LNCaP clone FGC (cell line): ENCODE measurements at regions not wholly inside any gene's neighbourhood (a gene's known extent, or its start where the extent isn't known, plus 50 kb on each side); places are given as distances from the start of the nearest gene placed in this dataset.

Experiments used
- DNase-seq: peaks from one replicate; pipeline ENCODE4 v3.0.0-alpha.2; 2011; ENCODE audit warnings: low read depth
- H3K4me3 ChIP-seq: 2 replicates; pipeline ENCODE4 v1.5.1; 2011; ENCODE audit warnings: mild to moderate bottlenecking, low read depth, low read length, control low read depth
- TF ChIP-seq, protein P1 (sequence below): IDR thresholded peaks from 2 replicates; pipeline ENCODE4 v1.5.1; 2012; ENCODE audit warnings: mild to moderate bottlenecking; ENCODE audit not compliant: control insufficient read depth, insufficient read depth; ENCODE audit errors: extremely low read depth

DNA sequence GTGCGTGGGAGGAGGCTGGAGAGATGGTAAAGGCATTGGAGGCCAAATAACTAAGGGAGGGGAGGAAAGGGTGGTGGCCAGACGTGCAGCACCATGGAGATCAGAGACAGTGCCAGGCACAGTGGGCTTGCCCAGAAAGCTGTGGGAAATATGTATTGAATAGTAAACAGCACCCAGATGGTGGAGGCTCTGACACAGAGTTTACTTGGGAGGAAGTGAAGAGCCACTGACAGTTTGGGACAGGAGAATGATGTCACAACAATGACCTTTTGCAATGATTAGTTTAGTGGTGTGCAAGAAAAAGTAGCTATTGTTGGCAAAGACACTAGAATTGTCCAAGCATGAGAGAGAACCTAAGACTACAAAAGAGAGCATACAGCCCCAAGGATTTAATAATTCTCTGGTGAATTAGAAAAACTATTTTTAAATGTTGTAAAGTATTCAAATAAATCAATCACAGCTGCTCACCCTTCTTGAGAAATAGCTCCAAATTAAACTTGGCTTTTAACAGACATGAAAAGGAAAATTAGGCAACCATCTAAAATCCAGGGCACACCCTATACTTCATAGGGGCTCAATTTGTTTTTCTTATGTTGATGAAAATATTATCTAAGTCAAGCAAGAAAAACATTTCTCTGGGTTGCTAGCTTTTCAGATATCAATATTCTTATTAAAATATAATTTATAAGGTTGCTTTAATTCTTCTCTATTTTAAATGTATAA is 458.7 kb upstream of the HNRNPA3 start:
- no peak for DNase-seq
- TF ChIP-seq, protein P1, sequence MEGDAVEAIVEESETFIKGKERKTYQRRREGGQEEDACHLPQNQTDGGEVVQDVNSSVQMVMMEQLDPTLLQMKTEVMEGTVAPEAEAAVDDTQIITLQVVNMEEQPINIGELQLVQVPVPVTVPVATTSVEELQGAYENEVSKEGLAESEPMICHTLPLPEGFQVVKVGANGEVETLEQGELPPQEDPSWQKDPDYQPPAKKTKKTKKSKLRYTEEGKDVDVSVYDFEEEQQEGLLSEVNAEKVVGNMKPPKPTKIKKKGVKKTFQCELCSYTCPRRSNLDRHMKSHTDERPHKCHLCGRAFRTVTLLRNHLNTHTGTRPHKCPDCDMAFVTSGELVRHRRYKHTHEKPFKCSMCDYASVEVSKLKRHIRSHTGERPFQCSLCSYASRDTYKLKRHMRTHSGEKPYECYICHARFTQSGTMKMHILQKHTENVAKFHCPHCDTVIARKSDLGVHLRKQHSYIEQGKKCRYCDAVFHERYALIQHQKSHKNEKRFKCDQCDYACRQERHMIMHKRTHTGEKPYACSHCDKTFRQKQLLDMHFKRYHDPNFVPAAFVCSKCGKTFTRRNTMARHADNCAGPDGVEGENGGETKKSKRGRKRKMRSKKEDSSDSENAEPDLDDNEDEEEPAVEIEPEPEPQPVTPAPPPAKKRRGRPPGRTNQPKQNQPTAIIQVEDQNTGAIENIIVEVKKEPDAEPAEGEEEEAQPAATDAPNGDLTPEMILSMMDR, result no peak
- H3K4me3 ChIP-seq, result no peak overlapping the region

DNA sequence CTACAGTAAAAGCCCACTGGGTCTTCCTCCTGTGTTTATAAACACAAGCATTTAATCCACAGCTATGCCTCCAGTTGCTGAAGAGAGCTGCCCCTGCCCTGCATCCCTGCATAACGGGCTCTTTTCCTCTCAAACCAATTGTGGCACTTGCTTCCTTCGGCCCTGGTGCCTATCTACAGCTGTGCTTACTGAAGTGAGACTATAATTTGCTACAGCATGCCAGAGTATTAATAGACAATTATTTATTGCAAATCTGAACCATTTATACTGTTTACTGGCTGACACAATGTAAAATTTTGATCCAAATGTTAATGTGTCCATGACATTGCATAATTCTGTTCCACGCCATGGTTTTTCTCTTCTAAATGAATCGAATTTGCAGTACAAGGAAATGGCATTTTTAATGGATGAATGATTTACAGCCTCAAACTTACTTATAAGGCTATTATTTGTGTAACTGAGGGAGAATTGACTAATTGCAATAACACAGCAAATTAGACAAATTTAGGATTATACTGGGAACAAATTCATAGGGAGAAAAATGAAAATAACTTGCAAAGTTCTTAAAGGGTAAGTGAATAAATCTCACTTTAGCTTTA is 457.0 kb upstream of the HNRNPA3 start:
- no peak overlapping the region for H3K4me3 ChIP-seq
- DNase-seq, result no peak
- TF ChIP-seq, protein P1, result no peak

DNA sequence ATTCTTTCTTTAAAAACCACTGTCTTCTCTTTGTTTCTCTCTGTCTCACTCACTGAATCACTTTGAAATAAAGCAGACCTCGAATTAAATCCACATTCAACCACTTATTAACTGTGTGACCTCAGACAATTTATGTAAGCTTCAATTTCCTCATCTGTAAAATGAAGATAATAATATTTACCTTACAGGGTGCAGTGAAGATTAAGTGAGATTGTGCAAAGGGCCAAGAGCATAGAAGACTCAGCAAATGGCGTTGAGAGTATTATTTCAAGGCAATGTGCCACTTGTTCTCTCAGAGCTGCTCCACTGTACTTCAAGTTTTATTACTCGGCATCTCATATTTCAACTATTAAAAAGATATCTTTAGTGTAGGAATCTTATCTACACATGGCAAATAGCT is 454.2 kb upstream of the HNRNPA3 start:
- TF ChIP-seq, protein P1, result no peak
- H3K4me3 ChIP-seq, result no peak overlapping the region
- DNase-seq, result peak; percentile 63

DNA sequence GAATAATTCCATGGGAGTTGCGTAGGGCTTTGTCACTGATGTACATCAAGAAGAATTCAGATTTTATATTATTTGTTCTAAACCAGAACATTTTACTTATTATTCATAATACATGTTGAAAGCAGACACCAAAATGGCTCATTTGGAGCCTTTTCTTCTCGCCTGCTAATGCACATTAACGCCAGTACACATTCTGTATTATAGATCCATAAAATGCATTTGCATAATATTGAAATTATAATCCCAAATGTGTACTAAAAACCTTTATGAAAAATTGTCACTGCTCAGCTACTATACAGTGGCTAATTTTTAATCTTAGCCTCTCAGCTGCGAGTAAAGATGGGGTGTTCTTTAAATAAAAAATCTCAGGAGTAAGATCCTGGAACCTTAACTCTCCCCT is 452.2 kb upstream of the HNRNPA3 start:
- TF ChIP-seq, protein P1, result no peak
- DNase-seq, result no peak
- no peak overlapping the region for H3K4me3 ChIP-seq

DNA sequence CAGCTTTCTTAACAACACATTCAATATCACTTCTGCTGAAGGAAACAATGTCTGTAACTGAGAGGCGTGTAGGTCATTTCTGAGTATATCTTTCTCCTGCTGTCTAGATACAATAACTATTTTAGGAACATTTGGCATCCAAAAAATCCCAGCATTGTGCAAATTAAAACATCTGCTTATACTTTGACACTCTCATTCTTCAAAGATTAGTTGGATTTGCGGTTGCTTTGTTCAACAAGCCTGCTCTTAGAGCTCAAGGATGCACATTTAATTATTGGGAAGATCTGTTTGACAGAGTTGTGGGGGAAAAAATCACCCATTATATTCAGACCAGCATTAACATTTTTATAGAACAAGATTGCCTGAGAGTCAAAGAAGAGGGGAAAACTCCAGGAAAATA is 449.5 kb upstream of the HNRNPA3 start:
- H3K4me3 ChIP-seq, result no peak overlapping the region
- DNase-seq, result no peak
- TF ChIP-seq, protein P1, result no peak

DNA sequence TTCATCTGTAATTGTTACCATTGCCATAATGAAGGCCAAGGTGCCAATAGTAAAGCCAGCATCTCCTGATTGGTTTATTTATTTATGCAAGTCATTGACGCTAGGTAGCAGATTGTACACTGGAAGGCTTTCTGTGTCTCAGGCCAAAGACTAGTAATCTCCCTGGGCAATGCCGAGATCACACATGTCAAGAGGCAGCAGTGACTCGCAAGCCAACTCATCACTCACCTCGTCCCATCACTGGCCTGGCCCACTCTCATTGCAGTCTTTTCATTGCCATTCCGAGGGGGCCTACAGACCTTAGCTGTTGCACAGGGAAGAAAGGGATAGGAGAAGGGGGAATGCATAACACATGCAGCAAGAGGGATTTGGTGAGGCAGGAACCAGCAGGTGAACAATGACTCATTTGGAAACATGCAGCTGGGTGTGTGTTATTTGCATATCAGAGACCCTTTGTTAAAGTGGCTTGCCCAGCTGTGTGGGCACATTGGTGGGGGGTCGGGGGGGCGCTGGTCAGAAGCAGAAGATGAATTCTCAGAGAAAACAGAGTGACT is 448.7 kb upstream of the HNRNPA3 start:
- TF ChIP-seq, protein P1, result no peak
- DNase-seq, result no peak
- no peak overlapping the region for H3K4me3 ChIP-seq

DNA sequence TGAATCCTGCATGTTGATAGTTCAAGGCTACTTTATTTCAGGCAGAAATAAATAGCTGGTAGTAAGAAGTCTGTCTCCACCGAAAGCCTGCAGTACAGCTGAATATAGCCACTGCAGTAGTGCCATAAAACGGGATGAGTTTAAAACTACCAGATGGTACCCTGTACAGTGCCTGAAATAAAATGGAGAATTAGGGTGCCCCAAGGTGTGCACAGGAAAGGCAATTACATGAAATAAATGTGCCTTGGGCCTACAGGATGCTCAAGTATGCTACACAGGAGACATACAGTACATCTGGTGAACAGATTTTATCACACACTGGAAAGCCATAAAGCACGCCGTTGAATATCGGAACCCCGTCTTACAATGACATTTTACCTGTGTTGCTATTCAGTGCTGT is 447.7 kb upstream of the HNRNPA3 start:
- no peak overlapping the region for H3K4me3 ChIP-seq
- TF ChIP-seq, protein P1, result no peak
- no peak for DNase-seq
